OCI-LY7 (cell line): ENCODE measurements at regions not wholly inside any gene's neighbourhood (a gene's known extent, or its start where the extent isn't known, plus 50 kb on each side); places are given as distances from the start of the nearest gene placed in this dataset.

Source experiments
- BruUV-seq: library from RNA; stranded (reverse); fragments of 400-500 nt; replicated peaks from 2 replicates; lab custom pipeline; 2021; lab: Mats Ljungman, UMichigan
- CTCF ChIA-PET: fragments of 300-600 bp; sonication (Branson Sonifier 250); formaldehyde crosslinking; loops from one replicate; lab custom pipeline; 2022; ENCODE audit warnings: antibody characterized with exemption; ENCODE audit not compliant: unreplicated experiment; lab: Charles Lee
- POLR2A ChIA-PET: fragments of 300-600 bp; sonication (Branson Sonifier 250); formaldehyde crosslinking; loops from one replicate; lab custom pipeline; 2022; ENCODE audit warnings: antibody characterized with exemption; lab: Charles Lee
- DNase-seq: peaks from one replicate; pipeline ENCODE4 v3.0.0-alpha.2; 2015; ENCODE audit warnings: low spot score
- H2AFZ ChIP-seq: fragments of 200-600 bp; sonication (generic), shearing (Covaris generic); 2 replicates; pipeline ENCODE4 v1.6.1; 2014; ENCODE audit warnings: mild to moderate bottlenecking, antibody characterized with exemption, low read length, moderate library complexity
- H3K27ac ChIP-seq: fragments of 200-600 bp; sonication (generic); 2 replicates; pipeline ENCODE4 v1.5.1; 2014; ENCODE audit warnings: mixed run types, low read depth, mild to moderate bottlenecking, moderate library complexity, low read length, inconsistent platforms; ENCODE audit not compliant: poor library complexity, severe bottlenecking
- H3K36me3 ChIP-seq: fragments of 200-600 bp; sonication (generic); 2 replicates; pipeline ENCODE4 v1.6.1; 2014; ENCODE audit warnings: mild to moderate bottlenecking, antibody characterized with exemption, low read length, moderate library complexity, mixed read lengths; ENCODE audit not compliant: insufficient read depth
- H3K4me1 ChIP-seq: fragments of 200-600 bp; sonication (generic); 2 replicates; pipeline ENCODE4 v1.5.1; 2014; ENCODE audit warnings: mild to moderate bottlenecking, low read length; ENCODE audit not compliant: insufficient read depth, poor library complexity, severe bottlenecking
- H3K4me2 ChIP-seq: fragments of 200-600 bp; sonication (generic); 2 replicates; pipeline ENCODE4 v1.6.1; 2014; ENCODE audit warnings: mild to moderate bottlenecking, low read length
- H3K4me3 ChIP-seq: fragments of 200-600 bp; sonication (generic); 2 replicates; pipeline ENCODE4 v1.5.1; 2014; ENCODE audit warnings: mild to moderate bottlenecking, low read depth, low read length; ENCODE audit not compliant: poor library complexity, severe bottlenecking
- H3K79me2 ChIP-seq: fragments of 200-600 bp; sonication (generic); 2 replicates; pipeline ENCODE4 v1.6.1; 2016; ENCODE audit warnings: low read depth, mild to moderate bottlenecking, low read length, moderate library complexity, mixed read lengths; ENCODE audit not compliant: insufficient read depth
- H3K9me2 ChIP-seq: fragments of 200-600 bp; sonication (generic); 2 replicates; pipeline ENCODE4 v1.6.1; 2016; ENCODE audit warnings: mild to moderate bottlenecking, low read length, mixed read lengths; ENCODE audit not compliant: insufficient read depth
- H3K9me3 ChIP-seq: fragments of 200-600 bp; sonication (generic); 2 replicates; pipeline ENCODE4 v1.6.1; 2014; ENCODE audit warnings: mild to moderate bottlenecking, mixed run types, low read length, mixed read lengths
- H4K20me1 ChIP-seq: fragments of 200-600 bp; sonication (generic); 2 replicates; pipeline ENCODE4 v1.6.1; 2014; ENCODE audit warnings: mild to moderate bottlenecking, antibody characterized with exemption, low read length, moderate library complexity, mixed read lengths; ENCODE audit not compliant: insufficient read depth
- CTCF ChIP-seq: fragments of 200-600 bp; sonication (generic); conservative IDR thresholded peaks from 2 replicates; pipeline ENCODE4 v1.5.1; 2014; ENCODE audit warnings: mild to moderate bottlenecking, antibody characterized with exemption, low read length, moderate library complexity, mixed read lengths
- EZH2phosphoT487 ChIP-seq: fragments of 200-600 bp; sonication (generic); IDR thresholded peaks from 2 replicates; pipeline ENCODE4 v1.6.1; 2018; ENCODE audit warnings: low read depth, borderline replicate concordance, mild to moderate bottlenecking, mixed run types, antibody characterized with exemption, low read length, moderate library complexity, mixed read lengths
- intact Hi-C: fragments of 100-400 bp; cut with micrococcal nuclease; formaldehyde crosslinking; loops from one replicate; pipeline ENCODE4 v1.10.0; 2022; ENCODE audit not compliant: unreplicated experiment

- H3K9me2 ChIP-seq, result no peaks in the 10 kb centered on the region
- ChIA-PET CTCF (no interaction called here), POLR2A (interaction anchor here (0.7 kb wide), 1 partner anchor 1782 kb away, joined by 3 read pairs; no protein-coding TSS in a partner anchor)
- intact Hi-C loops, result no loop called here
- TF ChIP-seq CTCF (no peak), EZH2phosphoT487 (no peak)
- no peaks in the 10 kb centered on the region for H4K20me1 ChIP-seq
- DNase-seq, result no peak
- no peaks in the 10 kb centered on the region for H3K4me1 ChIP-seq
- no peak overlapping the region for H3K4me2 ChIP-seq
- no peak overlapping the region for H3K27ac ChIP-seq
- BruUV-seq, result no TSS peak
- H3K79me2 ChIP-seq, result no peaks in the 10 kb centered on the region
- H3K9me3 ChIP-seq, result no peaks in the 10 kb centered on the region
- H3K4me3 ChIP-seq, result no peak overlapping the region
- no peaks in the 10 kb centered on the region for H3K36me3 ChIP-seq
- no peak overlapping the region for H2AFZ ChIP-seq
Measured at GRCh38 chr13:109272595-109273325, 513.6 kb downstream of the IRS2 start.

- Histone ChIP-seq H3K4me1 (no peaks in the 10 kb centered on the region), H4K20me1 (no peaks in the 10 kb centered on the region), H3K9me3 (no peaks in the 10 kb centered on the region), H3K79me2 (no peaks in the 10 kb centered on the region), H3K9me2 (no peaks in the 10 kb centered on the region), H2AFZ (no peak overlapping the region), H3K4me3 (no peak overlapping the region), H3K27ac (no peak overlapping the region), H3K4me2 (no peak overlapping the region), H3K36me3 (no peaks in the 10 kb centered on the region)
- intact Hi-C loops, result no loop called here
- TF ChIP-seq CTCF (no peak), EZH2phosphoT487 (no peak)
- ChIA-PET POLR2A (interaction anchor here (0.7 kb wide), 1 partner anchor 1783 kb away, joined by 3 read pairs; no protein-coding TSS in a partner anchor), CTCF (no interaction called here)
- peak; percentile 0 for DNase-seq
- no TSS peak for BruUV-seq
Measured at GRCh38 chr13:109271555-109272541, 514.5 kb downstream of the IRS2 start.
